ENCODE measurements at regions not wholly inside any gene's neighbourhood (a gene's known extent, or its start where the extent isn't known, plus 50 kb on each side); places are given as distances from the start of the nearest gene placed in this dataset.
"Not testable (repeated sequence)": the region's sequence is repeated elsewhere in the genome, so short reads cannot be mapped to it uniquely, and the experiment has no call there.

- no peak for DNase-seq (ENCODE audit: insufficient read length, low spot score)
Observed at GRCh38 chr2:150256736-150257135, 230.7 kb downstream of the RND3 start.

GRCh38 chr2:150255528-150255927 is 231.9 kb downstream of the RND3 start:
- peak; percentile 55 for FAIRE-seq
- TF ChIP-seq POLR2A (IDR thresholded peaks at IDR 0.05; ENCODE audit: low read depth, low read length) = no peak
- no peak for DNase-seq (ENCODE audit: insufficient read length, low spot score)

More at GRCh38 chr2:150256736-150257135, 230.7 kb downstream of the RND3 start:
- no peak for FAIRE-seq
- no peak for TF ChIP-seq POLR2A (IDR thresholded peaks at IDR 0.05; ENCODE audit: low read depth, low read length)

- not testable (repeated sequence) for FAIRE-seq; DNase-seq (ENCODE audit: insufficient read length, low spot score)
Observed at GRCh38 chr2:150249735-150250134, 237.7 kb downstream of the RND3 start.

- no peak for TF ChIP-seq POLR2A (IDR thresholded peaks at IDR 0.05; ENCODE audit: low read depth, low read length)
- FAIRE-seq (peak; percentile 43), DNase-seq (ENCODE audit: insufficient read length, low spot score) (no peak)
Observed at GRCh38 chr2:150247481-150247880, 240.0 kb downstream of the RND3 start.

- DNase-seq (ENCODE audit: insufficient read length, low spot score) = peak; percentile 15
- peak; percentile 96 for FAIRE-seq
- TF ChIP-seq POLR2A (IDR thresholded peaks at IDR 0.05; ENCODE audit: low read depth, low read length) = no peak
Observed at GRCh38 chr2:150234787-150235446, 252.6 kb downstream of the RND3 start.

- peak; percentile 36 for FAIRE-seq
- no peak for TF ChIP-seq POLR2A (IDR thresholded peaks at IDR 0.05; ENCODE audit: low read depth, low read length)
- DNase-seq (ENCODE audit: insufficient read length, low spot score) = no peak
Observed at GRCh38 chr2:150232871-150233270, 254.6 kb downstream of the RND3 start.

GRCh38 chr2:150232321-150232720 is 255.1 kb downstream of the RND3 start:
- DNase-seq (ENCODE audit: insufficient read length, low spot score) = no peak
- no peak for FAIRE-seq
- TF ChIP-seq POLR2A (IDR thresholded peaks at IDR 0.05; ENCODE audit: low read depth, low read length) = no peak

GRCh38 chr2:150230616-150231015 is 256.9 kb downstream of the RND3 start:
- FAIRE-seq (no peak), DNase-seq (ENCODE audit: insufficient read length, low spot score) (no peak)
- no peak for TF ChIP-seq POLR2A (IDR thresholded peaks at IDR 0.05; ENCODE audit: low read depth, low read length)

- TF ChIP-seq POLR2A (IDR thresholded peaks at IDR 0.05; ENCODE audit: low read depth, low read length) = no peak
- DNase-seq (ENCODE audit: insufficient read length, low spot score) (no peak), FAIRE-seq (no peak)
Observed at GRCh38 chr2:150230004-150230403, 257.5 kb downstream of the RND3 start.

GRCh38 chr2:150228936-150229335 is 258.5 kb downstream of the RND3 start:
- no peak for DNase-seq (ENCODE audit: insufficient read length, low spot score)
- no peak for TF ChIP-seq POLR2A (IDR thresholded peaks at IDR 0.05; ENCODE audit: low read depth, low read length)
- FAIRE-seq = no peak

GRCh38 chr2:150225030-150225429 is 262.4 kb downstream of the RND3 start:
- FAIRE-seq (no peak), DNase-seq (ENCODE audit: insufficient read length, low spot score) (no peak)
- no peak for TF ChIP-seq POLR2A (IDR thresholded peaks at IDR 0.05; ENCODE audit: low read depth, low read length)

GRCh38 chr2:150224321-150224720 is 263.1 kb downstream of the RND3 start:
- FAIRE-seq (no peak), DNase-seq (ENCODE audit: insufficient read length, low spot score) (no peak)
- TF ChIP-seq POLR2A (IDR thresholded peaks at IDR 0.05; ENCODE audit: low read depth, low read length) = no peak

GRCh38 chr2:150222942-150223341 is 264.5 kb downstream of the RND3 start:
- no peak for TF ChIP-seq POLR2A (IDR thresholded peaks at IDR 0.05; ENCODE audit: low read depth, low read length)
- DNase-seq (ENCODE audit: insufficient read length, low spot score) (no peak), FAIRE-seq (no peak)

GRCh38 chr2:150222379-150222778 is 265.1 kb downstream of the RND3 start:
- DNase-seq (ENCODE audit: insufficient read length, low spot score) (no peak), FAIRE-seq (no peak)

GRCh38 chr2:150219861-150220260 is 267.6 kb downstream of the RND3 start:
- TF ChIP-seq POLR2A (IDR thresholded peaks at IDR 0.05; ENCODE audit: low read depth, low read length) = no peak
- DNase-seq (ENCODE audit: insufficient read length, low spot score) (no peak), FAIRE-seq (no peak)

More at GRCh38 chr2:150222379-150222778, 265.1 kb downstream of the RND3 start:
- TF ChIP-seq POLR2A (IDR thresholded peaks at IDR 0.05; ENCODE audit: low read depth, low read length) = no peak

- DNase-seq (ENCODE audit: insufficient read length, low spot score) (no peak), FAIRE-seq (no peak)
- no peak for TF ChIP-seq POLR2A (IDR thresholded peaks at IDR 0.05; ENCODE audit: low read depth, low read length)
Observed at GRCh38 chr2:150215041-150215440, 272.4 kb downstream of the RND3 start.
